T-helper 9 cell (primary cell): ENCODE measurements at regions not wholly inside any gene's neighbourhood (a gene's known extent, or its start where the extent isn't known, plus 50 kb on each side); places are given as distances from the start of the nearest gene placed in this dataset.

Experiments
- DNase-seq: peaks from one replicate; pipeline ENCODE4 v3.0.0-alpha.2; 2020

DNA sequence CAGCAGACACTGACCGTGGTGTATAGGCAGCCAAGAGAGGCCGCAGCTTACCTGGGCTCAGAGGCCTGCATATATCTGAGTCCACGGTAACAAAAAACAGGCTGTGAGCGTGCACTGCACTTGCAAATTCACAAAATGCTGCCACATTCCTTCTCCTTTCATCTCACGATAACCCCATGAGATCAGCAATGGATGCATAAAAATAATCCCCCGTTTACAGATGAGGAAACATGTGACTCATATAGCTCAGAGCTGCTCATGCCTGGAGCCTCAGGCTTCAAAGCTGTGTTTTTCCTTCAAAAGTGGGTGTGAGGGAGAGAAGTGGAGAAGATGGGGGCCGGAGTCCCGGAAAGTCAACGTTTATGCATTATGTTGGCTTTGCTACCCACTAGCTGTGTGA lies 118.3 kb upstream of the FOXF1 start:
- DNase-seq: no peak

DNA sequence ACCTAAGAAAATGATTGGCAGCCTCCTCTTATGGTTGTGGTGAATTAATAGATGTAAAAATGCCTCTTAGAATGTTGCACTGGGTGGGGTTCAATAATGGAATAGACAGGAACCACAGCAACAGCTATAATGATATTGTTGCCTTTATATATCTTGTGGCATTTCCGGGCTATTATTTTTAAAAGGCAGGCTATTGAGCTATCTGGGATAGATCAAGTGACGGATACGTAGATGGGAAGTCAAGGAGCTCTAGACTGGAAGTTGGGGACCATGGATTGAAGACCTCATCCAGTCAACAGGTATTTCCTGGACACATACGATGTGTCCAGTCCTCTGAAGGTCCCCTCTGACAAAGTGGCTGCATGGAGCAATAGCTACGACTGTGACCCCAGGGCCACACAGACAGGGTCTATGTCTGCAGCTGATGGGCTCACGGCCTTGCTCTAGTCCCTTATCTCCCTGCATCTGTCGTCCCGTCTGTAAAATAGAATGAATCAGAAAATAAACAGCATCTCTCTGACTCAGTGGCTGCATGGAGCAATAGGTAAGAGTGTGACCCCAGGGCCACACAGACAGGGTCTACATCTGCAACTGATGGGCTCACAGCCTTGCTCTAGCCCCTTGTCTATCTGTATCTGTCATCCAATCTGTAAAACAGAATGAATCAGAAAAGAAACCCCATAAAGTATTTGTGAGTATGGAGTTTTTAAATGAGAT lies 117.7 kb upstream of the FOXF1 start:
- DNase-seq: no peak

DNA sequence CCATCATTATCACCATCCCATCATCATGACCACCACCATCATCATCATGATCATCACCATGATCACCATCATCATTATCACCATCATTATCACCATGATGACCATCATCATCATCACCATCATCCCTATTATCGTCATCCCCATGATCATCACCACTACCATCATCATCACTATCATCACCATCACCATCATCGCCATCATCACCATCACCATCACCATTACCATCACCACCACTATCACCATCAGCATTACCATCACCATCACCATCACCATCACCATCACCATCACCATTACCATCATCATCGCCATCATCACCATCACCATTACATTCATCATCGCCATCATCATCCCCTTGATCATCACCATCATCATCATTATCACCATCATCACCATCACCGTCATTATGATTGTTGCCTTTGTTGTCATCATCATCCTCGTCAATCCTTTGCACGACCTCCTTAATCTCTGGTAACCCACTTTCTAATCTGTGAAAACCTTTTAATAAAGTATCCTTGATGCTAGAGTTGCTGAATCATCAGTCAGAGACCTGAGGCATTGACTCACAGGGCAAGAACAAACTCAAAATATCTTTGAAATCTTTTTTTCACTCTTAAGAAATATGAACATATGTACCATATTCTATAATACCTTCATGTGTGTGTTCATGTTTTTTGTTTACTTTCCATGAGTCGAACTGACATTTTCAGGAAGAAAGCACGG lies 116.3 kb upstream of the FOXF1 start:
- DNase-seq: no peak

DNA sequence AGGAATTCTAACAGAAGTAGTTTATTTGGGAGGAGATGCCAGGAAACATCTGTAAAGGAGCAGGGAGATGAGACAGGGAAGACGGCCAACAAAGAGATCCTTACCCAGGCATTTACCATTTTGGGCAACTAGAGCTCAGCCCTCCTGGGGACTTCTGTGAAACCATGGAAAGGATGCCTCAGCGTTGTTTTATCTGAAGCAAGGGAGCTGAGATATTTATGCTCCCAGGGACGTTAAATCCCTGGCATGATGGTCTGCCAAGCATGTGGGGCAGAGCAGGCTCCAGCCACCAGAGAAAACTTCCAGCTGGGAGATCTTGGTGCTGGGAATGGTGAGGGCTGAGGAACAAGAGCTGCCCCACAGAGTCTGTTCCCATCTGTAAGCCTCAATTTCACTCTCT lies 114.8 kb upstream of the FOXF1 start:
- no peak for DNase-seq

DNA sequence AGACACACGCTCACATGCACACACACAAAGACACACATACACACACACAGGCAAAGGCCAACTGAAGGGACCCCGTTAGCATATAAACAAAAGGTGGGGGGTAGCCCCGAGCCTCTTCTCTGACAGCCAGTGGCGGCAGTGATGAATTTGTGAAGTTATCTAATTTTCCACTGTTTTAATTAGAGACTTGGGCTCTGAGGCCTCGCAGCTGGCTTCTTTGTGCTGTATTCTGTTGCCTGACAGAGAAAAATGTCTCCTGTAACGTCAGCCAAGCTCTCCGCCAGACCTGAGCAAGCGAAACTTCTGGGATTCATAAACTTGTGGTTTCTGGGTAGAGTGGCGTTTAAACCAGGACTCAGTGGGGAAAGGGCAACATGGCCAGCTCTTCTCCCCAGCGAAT lies 113.9 kb upstream of the FOXF1 start:
- no peak for DNase-seq

DNA sequence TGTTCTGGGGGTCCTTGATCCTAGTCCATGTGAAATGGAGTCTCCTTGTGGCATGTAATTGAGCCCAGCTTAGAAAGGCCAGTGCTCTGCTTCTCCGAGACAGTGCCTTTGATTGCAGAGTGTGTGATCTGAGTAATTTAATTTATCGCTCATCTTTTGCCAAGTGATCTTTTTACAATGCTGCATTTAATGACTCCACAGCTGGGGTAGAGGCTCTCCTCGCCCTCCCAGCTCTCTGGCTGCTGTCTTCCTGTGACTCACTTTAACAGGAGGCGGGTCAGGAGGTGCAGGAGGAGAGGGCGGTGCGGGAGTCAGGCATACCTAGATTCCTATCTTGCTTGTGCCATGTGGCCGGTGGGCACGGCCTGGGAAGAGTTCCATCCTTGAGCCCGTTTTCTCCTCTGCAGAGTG lies 113.4 kb upstream of the FOXF1 start:
- DNase-seq: no peak

DNA sequence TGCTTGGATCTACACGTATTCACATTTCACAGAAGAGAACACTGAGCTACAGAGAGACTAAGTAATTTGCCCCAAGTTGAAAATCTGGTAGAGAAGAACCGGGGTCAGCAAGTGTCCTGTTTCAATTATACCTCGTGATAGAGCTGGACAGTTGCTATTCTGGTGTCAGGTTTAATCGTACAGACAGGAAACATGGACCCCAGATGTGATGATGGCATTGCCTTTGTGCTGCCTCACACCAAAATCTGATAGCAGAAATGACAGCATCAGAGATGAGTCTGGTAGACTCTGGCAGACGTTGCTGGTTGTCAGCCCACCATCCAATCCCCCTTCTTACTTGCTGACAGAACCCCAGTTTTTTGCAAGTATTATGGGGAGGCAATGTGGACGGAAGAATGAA lies 112.1 kb upstream of the FOXF1 start:
- no peak for DNase-seq

DNA sequence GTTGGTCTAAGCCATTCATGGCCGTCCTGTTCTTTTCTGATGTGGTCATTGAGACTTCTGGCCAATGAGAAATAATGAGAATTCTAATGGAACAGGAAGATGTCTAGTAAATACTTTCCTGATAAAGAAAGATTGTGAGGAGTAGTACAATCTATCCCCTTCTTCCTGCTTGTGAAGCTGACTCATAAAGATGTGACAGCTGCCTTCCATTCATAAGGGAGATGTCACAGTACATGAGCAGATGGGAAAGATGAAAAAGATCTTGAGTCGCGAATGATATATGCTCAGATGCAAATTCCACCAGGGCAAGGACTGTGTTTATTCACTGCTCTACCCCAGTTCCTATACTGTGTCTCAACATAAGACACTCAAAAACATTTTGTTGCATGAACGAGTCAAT lies 111.7 kb upstream of the FOXF1 start:
- DNase-seq: no peak

DNA sequence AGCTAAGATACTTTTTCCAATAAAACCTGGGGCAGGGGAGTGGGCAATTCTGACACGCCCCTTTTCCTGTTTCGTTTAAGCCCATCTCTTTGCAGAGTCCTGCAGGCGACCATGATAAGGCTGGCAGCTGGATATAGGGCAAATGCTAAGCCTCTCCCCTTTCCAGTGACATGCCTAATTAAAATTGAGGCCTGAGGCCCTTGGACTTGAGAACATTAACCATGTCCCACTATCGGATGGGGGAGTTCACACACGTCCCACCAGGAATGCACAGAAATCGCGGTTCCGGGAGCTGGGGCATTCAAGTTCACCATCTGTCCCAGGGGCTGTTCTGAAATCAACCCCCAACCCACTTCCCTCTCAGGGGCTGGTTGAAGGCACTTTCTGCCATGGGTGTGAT lies 109.2 kb upstream of the FOXF1 start:
- no peak for DNase-seq

DNA sequence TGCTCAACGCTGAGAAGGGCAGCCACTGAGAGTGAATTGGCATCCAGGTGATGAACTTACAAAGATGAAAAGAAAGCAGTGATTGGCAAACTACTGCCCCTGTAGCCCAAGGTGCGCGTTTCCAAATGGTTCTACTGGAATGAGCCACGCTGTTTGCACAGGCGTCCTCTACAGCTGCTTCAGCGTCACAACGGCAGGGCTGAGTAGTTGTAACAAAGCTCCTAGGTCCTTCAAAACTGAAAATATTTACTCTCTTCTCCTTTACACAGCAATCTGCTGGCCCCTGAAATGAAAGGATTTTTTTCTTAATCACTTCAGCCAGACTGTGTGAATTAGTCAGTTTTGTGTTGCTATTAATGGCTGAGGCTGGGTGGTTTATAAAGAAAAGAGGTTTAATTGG lies 107.2 kb upstream of the FOXF1 start:
- DNase-seq: no peak

DNA sequence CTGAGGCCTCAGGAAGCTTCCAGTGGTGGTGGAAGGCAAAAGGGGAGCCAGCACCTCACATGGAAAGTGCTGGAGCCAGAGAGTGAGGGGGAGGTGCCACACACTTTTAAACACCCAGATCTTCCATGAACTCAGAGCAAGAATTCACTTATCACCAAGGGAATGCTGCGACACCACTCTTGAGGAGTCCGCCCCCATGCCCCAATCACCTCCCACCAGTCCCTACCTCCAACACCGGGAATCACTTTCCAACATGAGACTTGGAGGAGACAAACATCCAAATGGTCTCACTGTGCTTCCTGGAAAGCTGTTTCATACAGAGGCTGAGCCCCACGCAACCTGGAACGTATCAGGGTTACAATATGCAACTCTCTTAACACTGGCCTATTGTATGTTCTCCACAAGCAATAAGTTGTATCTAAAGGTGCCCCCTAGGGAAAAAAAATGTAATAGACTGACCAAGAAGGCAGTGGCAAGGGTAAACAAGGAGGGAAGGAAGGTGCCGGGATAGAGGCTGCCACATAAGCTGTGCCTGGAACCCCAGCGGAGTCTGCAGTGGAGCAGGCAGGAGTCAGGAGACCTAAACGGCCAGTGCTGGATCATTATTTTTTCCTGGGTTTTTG lies 106.7 kb upstream of the FOXF1 start:
- DNase-seq: no peak

DNA sequence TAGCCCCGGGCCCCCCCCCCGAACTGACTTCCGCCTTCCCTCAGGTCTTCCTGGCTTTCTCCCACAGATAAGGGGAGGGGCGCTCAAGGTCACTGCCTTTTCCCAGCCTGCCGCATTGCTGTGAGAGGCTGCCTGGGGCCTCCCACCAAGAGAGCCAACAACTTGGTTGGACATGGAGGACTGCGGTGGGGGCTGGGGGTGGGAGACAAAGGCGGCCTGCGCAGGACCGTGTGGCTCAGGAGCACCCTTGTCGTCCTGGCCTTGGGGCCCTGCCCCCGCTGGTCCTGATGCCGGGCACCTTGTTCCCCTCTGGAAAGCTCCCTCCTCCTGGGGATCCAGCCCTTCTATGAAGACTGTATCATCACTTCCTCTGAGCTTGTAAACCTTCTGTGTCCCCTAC lies 105.6 kb upstream of the FOXF1 start:
- DNase-seq: no peak

DNA sequence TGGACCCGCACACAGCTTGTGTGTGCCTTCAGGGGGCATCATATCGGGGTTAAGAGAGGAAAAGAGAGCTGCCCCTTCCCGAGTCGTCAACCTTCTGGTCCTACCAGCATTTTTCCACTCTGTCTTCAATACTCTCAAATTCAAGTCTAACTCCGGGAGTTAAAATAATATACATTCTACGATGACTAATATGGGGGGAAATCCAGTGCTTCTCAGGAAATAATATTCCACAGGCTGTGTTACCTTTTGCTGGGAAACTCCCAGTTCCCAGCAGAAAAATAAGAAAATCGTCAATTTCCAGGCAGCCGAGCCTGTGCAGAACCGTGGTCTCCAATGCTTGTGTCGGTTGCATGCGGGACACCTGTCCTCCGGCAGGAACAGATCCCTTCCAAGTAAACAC lies 105.0 kb upstream of the FOXF1 start:
- DNase-seq: no peak

DNA sequence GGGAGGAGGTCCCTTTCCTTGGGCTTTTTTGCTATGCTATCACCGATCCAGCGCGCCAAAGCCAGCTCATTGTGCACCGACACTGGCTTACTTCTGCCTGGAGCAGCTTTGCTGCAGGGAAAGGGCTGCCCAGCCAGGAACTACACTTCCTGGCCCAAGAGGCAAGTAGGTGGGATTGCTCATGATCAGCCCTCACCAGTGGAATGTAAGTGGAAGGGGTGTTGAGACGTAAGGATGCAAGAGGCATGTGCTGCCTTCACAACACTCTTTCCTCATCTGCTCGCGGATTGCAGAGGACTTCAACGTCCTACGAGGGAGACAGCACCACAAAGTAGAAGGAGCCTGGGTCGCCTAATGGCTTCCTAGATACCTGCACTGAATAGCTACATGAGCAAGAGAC lies 104.3 kb upstream of the FOXF1 start:
- no peak for DNase-seq

DNA sequence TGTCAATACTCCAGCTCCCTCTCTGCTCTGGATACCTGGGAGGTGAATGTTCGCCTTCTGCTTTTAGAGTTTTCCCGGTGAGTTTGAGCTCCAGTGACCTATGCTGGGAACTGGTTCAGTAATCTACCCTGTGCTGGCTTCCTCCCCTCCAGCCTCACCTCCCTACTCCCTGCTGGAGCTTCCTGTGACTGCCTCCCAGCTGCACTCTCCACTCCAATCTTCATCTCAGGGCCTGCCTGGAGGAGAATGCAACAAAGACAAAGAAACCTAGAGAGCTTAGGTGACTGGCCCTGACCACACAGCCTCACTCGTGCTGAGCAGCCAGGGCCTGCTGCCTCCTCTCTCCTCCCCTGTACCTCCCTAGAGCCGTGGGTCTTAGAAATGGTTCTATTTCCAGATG lies 101.6 kb upstream of the FOXF1 start:
- DNase-seq: no peak

DNA sequence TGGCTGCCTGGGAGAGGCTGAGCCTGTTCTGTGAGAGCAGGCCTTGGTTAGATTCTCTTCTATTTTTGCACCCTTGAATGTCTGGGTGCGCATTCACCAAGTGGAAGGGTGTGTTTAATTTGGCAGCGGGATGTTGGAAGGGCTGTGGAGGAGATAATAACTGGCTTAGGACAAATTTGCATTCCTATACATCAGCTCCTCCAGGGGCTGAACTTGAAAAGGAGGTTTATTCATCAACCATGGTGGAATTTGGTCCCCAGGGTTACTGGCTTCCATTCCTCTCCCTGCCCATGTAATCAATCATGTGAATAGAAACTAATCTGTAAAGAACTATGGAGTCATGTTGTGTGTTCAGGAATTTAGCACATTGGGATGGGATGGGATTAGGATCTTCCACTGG lies 100.2 kb upstream of the FOXF1 start:
- no peak for DNase-seq

DNA sequence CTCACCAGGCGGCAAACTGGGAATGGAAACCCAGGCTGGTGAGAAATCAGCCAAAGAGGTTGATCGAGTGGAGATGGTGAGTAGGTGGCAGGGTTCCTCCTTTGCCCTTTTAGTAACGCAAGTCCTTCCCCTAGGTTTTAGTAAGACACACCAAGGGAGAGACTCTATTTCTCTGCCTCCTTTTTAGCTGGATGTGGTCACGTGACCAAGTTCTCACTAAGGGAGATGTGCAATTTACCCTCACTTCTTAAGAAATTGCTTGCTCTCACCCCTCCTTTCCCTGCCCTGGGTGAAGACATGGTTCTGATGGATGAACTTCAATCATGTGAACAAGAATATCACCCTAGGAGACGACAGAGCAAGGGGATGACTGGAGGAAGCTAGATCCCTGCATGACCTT lies 99.8 kb upstream of the FOXF1 start:
- no peak for DNase-seq

DNA sequence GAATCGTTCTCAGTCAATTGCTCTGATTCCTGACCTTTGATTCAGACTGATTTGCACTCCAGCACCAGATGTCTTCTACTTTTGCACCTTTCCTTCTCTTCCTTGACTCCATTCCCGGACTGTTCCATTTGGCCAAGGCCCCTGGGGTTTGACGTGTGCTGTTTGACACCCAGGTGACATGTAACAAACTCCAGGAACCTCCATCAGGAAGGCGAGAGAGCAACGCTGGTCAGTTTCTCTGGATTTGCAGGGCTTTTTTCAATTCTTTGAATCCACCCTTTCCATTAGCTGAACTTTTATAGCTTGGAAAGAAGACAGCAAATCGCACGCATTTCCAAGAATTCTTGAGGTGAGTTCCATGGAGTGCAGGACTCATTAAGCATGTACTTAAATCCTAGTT lies 98.4 kb upstream of the FOXF1 start:
- no peak for DNase-seq

DNA sequence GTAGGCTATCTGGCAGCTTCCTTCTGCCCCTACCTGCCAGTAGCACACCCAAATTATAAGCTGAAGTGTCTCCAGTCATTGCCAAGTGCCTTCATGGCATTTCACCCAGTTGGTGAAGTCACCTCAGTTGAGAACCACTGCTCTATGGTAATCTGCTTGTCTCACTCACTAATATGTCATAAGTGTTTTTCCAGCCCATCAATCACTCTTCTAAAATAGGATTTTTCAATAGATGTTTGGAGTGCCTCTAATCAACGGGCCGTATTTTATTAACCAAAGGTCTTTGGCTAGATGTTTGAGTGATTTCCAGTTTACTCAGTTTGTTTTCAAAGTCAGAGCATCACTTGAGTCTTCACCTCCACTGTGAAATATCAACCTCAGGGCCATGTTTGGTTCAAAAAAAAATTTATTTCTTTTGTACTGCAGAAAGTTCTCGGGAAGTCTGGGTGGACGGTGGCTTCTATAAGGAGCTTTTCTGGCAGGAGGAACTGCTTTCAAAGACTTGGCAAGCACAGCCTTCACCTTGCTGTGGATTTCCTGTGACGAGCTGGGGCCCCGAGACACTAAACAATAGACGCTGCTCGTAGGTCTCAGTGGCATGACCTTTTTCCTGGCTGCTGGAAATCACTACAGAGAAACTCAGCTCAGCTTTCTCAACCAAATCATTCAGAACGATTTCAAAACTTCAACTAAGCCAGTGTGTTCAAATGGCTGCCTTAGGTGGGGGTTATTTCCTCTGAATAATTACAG lies 95.2 kb upstream of the FOXF1 start:
- DNase-seq: no peak

DNA sequence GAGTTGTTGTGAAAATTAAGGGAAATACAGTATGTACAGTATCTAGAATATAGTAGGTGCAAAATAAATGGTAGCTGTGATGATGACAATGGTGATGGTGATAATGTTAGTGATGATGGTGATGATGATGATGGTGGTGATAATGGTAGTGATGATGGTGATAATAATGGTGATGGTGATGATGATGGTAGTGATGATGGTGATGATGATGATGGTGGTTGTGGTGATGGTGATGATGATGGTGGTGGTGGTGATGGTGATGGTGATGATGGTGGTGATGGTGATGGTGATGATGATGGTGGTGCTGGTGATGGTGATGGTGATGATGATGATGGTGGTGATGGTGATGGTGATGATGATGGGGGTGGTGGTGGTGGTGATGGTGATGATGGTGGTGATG lies 91.3 kb upstream of the FOXF1 start:
- DNase-seq: no peak

DNA sequence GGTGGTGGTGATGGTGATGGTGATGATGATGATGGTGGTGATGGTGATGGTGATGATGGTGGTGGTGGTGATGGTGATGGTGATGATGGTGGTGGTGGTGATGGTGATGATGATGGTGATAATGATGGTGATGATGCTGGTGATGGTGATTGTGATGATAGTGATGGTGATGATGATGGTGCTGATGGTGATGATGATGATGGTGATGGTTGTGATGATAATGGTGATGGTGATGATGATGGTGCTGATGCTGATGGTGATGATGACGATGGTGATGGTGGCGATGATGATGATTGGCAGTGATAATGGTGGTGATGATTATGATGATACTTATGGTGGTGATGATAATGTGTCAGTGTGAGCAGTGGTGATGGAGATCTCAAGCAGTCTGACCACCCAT lies 90.8 kb upstream of the FOXF1 start:
- DNase-seq: no peak

DNA sequence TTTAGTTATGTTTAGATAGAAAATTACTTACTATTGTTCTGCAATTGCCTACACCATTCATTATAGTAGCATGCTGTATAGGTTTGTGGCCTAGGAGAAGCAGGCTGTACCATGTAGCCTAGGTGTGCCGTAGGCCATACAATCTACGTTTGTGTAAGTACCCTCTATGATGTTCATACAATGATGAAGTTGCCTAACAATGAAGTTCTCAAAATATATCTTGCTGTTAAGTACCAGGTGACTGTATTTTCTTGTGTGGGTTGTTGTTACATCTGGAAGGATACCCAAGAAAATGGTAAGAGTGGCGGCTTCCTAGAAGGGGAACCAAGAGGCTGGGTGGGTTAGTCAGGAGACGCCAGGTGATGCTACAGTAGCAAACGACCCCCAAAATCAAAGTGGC lies 88.3 kb upstream of the FOXF1 start:
- no peak for DNase-seq

DNA sequence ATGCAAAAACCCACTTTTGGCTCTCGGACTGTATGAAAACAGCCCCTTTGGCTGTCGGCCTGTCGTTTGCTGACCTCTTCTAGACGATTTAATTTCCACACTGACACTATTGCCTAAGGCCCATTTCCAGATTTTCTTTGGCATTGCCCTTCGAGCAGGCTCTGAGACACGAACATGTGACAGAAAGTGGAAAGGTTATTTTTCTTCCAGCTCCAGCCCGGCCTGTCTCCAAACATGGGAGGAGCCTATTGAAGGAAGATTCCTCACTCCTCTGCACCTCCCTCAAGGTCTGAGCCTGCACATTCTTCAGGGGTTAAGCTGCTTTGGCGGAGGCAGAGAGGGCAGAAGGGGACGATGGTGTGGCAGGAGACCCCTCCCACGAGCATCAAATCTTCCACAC lies 85.9 kb upstream of the FOXF1 start:
- no peak for DNase-seq

DNA sequence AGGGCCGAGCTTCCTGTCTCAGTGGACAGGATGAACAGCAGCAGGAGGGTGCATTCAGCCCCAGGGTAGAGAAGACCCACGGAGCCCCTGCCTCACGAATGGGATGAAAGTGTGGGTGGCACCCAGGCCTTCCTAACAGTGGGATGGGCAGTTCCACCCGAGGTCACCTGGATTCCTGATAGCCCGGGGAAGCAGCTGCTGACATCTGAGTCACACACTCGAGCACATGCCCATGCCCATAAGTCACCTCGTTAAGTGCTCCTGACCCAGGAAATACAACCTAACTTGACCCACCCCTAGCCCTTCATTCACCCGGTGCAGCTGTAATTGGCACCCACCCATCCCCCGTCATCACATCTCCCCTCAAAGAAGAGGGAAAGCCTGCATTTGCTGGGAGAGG lies 85.3 kb upstream of the FOXF1 start:
- DNase-seq: no peak
